Stimulated activated effector memory CD8-positive, alpha-beta T cell treated with anti-CD3 and anti-CD28 coated beads, Interleukin-12 subunit alpha, Interleukin-12 subunit beta, amount 100 ng/mL, for 72 hours (primary cell): ENCODE measurements at regions not wholly inside any gene's neighbourhood (a gene's known extent, or its start where the extent isn't known, plus 50 kb on each side); places are given as distances from the start of the nearest gene placed in this dataset.

Source experiments
- ATAC-seq: fragments of 150-1000 bp; cut with Tn5 transposase; 2 replicates; pipeline ENCODE4 v1.10.0; 2021
- DNase-seq, 2 donors: peaks; one replicate each; pipeline ENCODE4 v3.0.0; 2021 to 2022; ENCODE audit warnings: low spot score in 2 of 2
- H3K27ac Mint-ChIP-seq: one replicate; pipeline ENCODE4 v1.8.0; 2022; ENCODE audit warnings: mild to moderate bottlenecking, mixed read lengths
- H3K36me3 Mint-ChIP-seq: one replicate; pipeline ENCODE4 v1.8.0; 2022; ENCODE audit warnings: mild to moderate bottlenecking, mixed read lengths
- H3K4me1 Mint-ChIP-seq: one replicate; pipeline ENCODE4 v1.8.0; 2022; ENCODE audit warnings: mixed read lengths
- H3K4me3 Mint-ChIP-seq: one replicate; pipeline ENCODE4 v1.8.0; 2022; ENCODE audit warnings: mild to moderate bottlenecking, mixed read lengths
- H3K9me3 Mint-ChIP-seq: one replicate; pipeline ENCODE4 v1.8.0; 2022; ENCODE audit warnings: mixed read lengths

DNA sequence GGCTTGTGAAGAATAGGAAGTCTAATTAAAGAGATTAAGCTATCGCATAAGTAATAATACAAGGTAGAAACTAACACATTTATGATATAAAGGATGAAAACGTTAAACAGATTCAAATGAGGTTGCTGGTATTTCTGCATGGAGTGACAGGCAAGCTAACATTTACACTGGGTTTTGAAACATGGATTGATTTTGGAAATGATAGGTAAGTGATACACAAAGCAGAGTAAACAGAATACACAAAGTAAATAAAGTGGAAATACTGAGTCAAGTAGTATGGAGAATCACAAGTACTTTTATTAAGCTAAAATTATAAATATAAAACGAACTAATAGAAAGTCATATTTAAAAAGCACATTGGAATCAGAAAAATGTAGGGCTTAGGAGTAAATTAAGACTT, 665.3 kb downstream of the STPG2 start:
- H3K9me3 Mint-ChIP-seq, result peaks cover 7% of the 10 kb centered on the region
- no peak overlapping the region for H3K27ac Mint-ChIP-seq
- no peak for DNase-seq
- ATAC-seq, result no peak
- no peaks in the 10 kb centered on the region for H3K36me3 Mint-ChIP-seq
- H3K4me3 Mint-ChIP-seq, result no peak overlapping the region
- no peaks in the 10 kb centered on the region for H3K4me1 Mint-ChIP-seq

DNA sequence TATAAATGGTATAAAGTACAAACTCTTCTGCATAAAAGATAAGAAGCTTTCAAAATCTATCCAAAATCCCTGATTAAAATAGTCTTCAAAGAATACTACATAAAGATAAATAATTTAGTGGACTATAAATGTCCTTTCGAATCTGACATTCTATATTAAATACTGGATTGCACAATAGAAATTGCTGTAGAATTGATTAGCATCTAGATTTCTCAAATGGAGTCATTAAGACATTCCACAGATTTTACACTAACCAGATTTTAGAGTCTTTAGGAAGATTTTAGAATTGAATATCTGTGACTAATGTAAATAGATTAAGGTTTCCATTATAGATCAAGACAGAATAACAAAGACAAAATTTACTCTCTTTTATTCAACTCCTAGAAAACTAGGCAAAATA, 663.9 kb downstream of the STPG2 start:
- H3K4me1 Mint-ChIP-seq, result no peaks in the 10 kb centered on the region
- H3K36me3 Mint-ChIP-seq, result no peaks in the 10 kb centered on the region
- ATAC-seq (no peak), DNase-seq (no peak)
- no peak overlapping the region for H3K27ac Mint-ChIP-seq
- H3K9me3 Mint-ChIP-seq, result peaks cover 6% of the 10 kb centered on the region
- no peak overlapping the region for H3K4me3 Mint-ChIP-seq

DNA sequence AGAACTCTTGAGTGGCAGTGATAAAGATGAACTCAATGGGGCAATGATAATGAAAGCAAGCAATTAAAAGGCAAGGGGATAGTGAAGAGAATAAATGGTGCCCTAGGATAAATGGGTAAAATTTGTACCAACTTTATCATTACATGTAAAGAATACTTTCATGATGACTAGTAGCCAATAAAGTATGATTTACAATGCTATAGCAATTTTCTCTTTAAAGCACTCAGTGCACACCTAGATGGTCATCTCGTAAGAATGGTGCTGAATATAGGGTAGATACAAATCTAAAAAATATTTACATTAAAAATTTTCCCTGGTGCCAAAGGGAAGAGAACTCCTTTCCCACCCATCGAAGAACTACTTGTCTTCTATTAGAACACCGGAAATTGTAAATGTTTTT, 651.4 kb downstream of the STPG2 start:
- Mint-ChIP-seq H3K4me3 (no peak overlapping the region), H3K9me3 (peaks cover 3% of the 10 kb centered on the region), H3K27ac (no peak overlapping the region), H3K36me3 (no peaks in the 10 kb centered on the region), H3K4me1 (no peaks in the 10 kb centered on the region)
- DNase-seq, result no peak
- no peak for ATAC-seq

- H3K4me3 Mint-ChIP-seq, result no peak overlapping the region
- no peak overlapping the region for H3K27ac Mint-ChIP-seq
- no peaks in the 10 kb centered on the region for H3K4me1 Mint-ChIP-seq
- ATAC-seq (no peak), DNase-seq (no peak)
- peaks cover 3% of the 10 kb centered on the region for H3K9me3 Mint-ChIP-seq
- no peaks in the 10 kb centered on the region for H3K36me3 Mint-ChIP-seq
Observed at GRCh38 chr4:97493815-97494518, 649.3 kb downstream of the STPG2 start.

GRCh38 chr4:97496298-97496873, 646.9 kb downstream of the STPG2 start:
- H3K4me1 Mint-ChIP-seq, result no peaks in the 10 kb centered on the region
- DNase-seq, result no peak
- no peaks in the 10 kb centered on the region for H3K36me3 Mint-ChIP-seq
- no peak overlapping the region for H3K4me3 Mint-ChIP-seq
- no peaks in the 10 kb centered on the region for H3K9me3 Mint-ChIP-seq
- ATAC-seq, result no peak
- H3K27ac Mint-ChIP-seq, result no peak overlapping the region

DNA sequence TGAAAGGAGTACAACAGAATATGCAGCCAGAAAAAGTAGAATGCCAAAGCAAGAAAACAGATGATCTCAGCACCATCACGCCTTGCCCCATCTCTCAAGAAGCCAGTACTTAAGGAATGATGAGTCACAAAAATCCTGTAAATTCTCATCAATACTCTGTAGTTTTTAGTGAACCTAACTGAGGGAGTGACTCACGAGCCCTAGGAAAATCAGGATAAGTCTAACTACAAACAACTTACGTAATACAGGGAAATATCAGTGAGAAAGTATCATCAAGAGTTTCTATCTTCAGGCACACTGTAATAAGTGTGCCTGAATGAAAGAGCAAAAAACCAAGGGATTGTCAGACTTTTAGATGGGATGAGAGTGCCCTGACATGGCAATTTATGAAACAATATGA, 644.4 kb downstream of the STPG2 start:
- Mint-ChIP-seq H3K36me3 (no peaks in the 10 kb centered on the region), H3K4me3 (no peak overlapping the region), H3K9me3 (peaks cover 3% of the 10 kb centered on the region), H3K4me1 (no peaks in the 10 kb centered on the region), H3K27ac (no peak overlapping the region)
- no peak for DNase-seq
- ATAC-seq, result no peak

DNA sequence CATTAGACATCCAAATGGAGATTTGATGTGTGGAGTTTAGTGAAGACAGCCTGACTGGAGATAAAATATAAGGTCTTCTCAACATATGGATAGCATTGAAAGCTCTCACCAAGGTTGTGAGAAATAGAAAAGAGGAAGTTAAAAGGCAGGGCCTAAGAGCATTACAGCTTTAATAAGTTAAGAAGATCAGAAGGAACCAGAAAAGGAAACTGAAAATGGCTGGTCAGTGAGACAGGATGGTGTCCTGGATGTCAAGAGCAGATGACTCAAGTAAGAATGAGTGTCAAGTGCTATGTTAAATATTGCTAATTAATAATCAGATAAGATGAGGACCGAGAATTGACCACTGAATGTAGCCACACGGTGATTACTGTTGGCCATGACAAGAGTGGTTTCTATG, 642.9 kb downstream of the STPG2 start:
- no peaks in the 10 kb centered on the region for H3K36me3 Mint-ChIP-seq
- H3K27ac Mint-ChIP-seq, result no peak overlapping the region
- no peak overlapping the region for H3K4me3 Mint-ChIP-seq

DNA sequence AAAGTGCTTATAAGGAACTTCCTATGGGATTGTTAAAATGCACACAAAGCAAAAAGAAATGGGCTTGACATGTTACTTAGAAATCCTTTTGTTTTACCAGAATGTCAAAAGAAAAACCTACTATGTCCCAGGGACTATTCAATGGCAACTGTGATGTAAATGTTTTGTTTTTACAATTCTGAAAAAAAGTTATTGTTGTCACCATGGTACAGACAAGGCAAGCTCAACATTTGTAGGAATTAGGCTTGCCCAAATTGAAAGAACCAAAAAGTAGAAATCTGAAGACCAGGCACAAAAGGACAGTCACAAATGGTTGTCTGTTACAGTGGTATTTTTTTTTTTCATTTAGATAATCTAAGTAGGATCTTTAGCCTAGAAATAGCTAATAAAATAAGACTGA, 638.6 kb downstream of the STPG2 start:
- H3K9me3 Mint-ChIP-seq, result peaks cover 13% of the 10 kb centered on the region
- H3K4me3 Mint-ChIP-seq, result no peak overlapping the region
- DNase-seq, result no peak
- H3K27ac Mint-ChIP-seq, result no peak overlapping the region
- H3K36me3 Mint-ChIP-seq, result no peaks in the 10 kb centered on the region
- ATAC-seq, result no peak
- H3K4me1 Mint-ChIP-seq, result no peaks in the 10 kb centered on the region

More for the DNA sequence above, 642.9 kb downstream of the STPG2 start:
- no peaks in the 10 kb centered on the region for H3K4me1 Mint-ChIP-seq
- no peak for DNase-seq
- ATAC-seq, result no peak
- peaks cover 3% of the 10 kb centered on the region for H3K9me3 Mint-ChIP-seq

DNA sequence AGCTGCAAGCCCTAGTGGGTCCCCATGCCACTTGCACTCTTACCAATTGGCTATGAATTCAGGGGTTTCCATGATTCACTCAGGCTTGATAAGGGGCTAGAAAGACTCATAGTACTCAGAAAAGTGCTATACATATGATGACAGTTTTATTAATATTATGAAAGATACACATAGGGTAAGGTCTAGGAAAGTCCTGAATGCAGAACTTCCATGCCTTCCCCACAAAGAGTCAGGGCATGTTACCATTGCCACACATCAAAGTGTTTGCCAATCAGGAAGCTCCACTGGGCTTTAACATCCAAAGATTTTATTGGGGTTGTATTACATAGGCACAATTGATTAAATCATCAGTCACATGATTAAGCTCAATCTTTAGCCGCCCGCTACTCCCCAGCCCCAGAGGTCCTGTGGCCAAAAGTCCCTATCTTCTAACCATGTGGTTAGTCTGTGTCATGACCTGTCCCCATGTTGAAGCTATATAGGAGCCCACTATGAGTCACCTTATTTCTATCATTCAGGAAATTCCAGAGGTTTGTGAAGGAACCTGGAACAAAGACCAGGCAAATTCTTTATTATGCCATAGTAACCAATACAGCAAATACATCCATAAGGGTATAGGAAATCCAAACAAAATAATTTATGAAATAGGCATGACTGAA, 635.6 kb downstream of the STPG2 start:
- H3K9me3 Mint-ChIP-seq, result peaks cover 18% of the 10 kb centered on the region
- H3K27ac Mint-ChIP-seq, result no peak overlapping the region
- no peaks in the 10 kb centered on the region for H3K36me3 Mint-ChIP-seq
- no peaks in the 10 kb centered on the region for H3K4me1 Mint-ChIP-seq
- DNase-seq, result no peak
- H3K4me3 Mint-ChIP-seq, result no peak overlapping the region
- ATAC-seq, result no peak
